Keratinocyte (primary cell): ENCODE measurements at regions not wholly inside any gene's neighbourhood (a gene's known extent, or its start where the extent isn't known, plus 50 kb on each side); places are given as distances from the start of the nearest gene placed in this dataset.

Source experiments
- DNase-seq: peaks from one replicate; pipeline ENCODE4 v3.0.0-alpha.2; 2011; ENCODE audit warnings: low read depth, missing footprints, low spot score
- FAIRE-seq: peaks from 2 replicates; lab custom pipeline; 2011; peaks lifted over from hg19 to GRCh38; lab: Jason Lieb, UNC
- H2AFZ ChIP-seq: 2 replicates; pipeline ENCODE4 v1.6.0; 2012; ENCODE audit warnings: low read length, control low read depth, inconsistent platforms; ENCODE audit not compliant: control insufficient read depth
- H3K27ac ChIP-seq: 2 replicates; pipeline ENCODE4 v1.5.1; 2011; ENCODE audit warnings: low read length; ENCODE audit not compliant: control insufficient read depth, insufficient read depth
- H3K27me3 ChIP-seq: 3 replicates; pipeline ENCODE4 v1.6.0; 2011; ENCODE audit warnings: low read length; ENCODE audit not compliant: control insufficient read depth, insufficient read depth; ENCODE audit errors: extremely low read depth
- H3K36me3 ChIP-seq, 2 experiments: 2 replicates in 1 of 2; 3 replicates in 1 of 2; pipeline ENCODE4 v1.5.1; 2011; ENCODE audit warnings: low read length in 2 of 2, mild to moderate bottlenecking in 1 of 2; ENCODE audit not compliant: control insufficient read depth in 2 of 2, insufficient read depth in 2 of 2; ENCODE audit errors: extremely low read depth in 1 of 2
- H3K4me1 ChIP-seq: 3 replicates; pipeline ENCODE4 v1.5.1; 2011; ENCODE audit warnings: low read length; ENCODE audit not compliant: control insufficient read depth, insufficient read depth; ENCODE audit errors: extremely low read depth
- H3K4me2 ChIP-seq: 3 replicates; pipeline ENCODE4 v1.6.0; 2011; ENCODE audit warnings: low read depth, low read length; ENCODE audit not compliant: control insufficient read depth, insufficient read depth; ENCODE audit errors: extremely low read depth
- H3K4me3 ChIP-seq, 3 experiments: fragments of 200-600 bp in 1 of 3; sonication (generic) in 1 of 3; 2 replicates in 2 of 3; 3 replicates in 1 of 3; pipeline ENCODE4 v1.5.1; 2011 to 2016; ENCODE audit warnings: low read length in 3 of 3, mild to moderate bottlenecking in 3 of 3, control low read depth in 2 of 3, inconsistent platforms in 1 of 3, low read depth in 1 of 3, mixed read lengths in 1 of 3, mixed run types in 1 of 3, moderate library complexity in 1 of 3; ENCODE audit not compliant: control insufficient read depth in 2 of 3, insufficient read depth in 2 of 3; ENCODE audit errors: extremely low read depth in 1 of 3
- H3K79me2 ChIP-seq: 2 replicates; pipeline ENCODE4 v1.6.0; 2012; ENCODE audit warnings: low read length; ENCODE audit not compliant: control insufficient read depth, insufficient read depth
- H3K9ac ChIP-seq: 3 replicates; pipeline ENCODE4 v1.6.0; 2011; ENCODE audit warnings: low read length; ENCODE audit not compliant: control insufficient read depth, insufficient read depth; ENCODE audit errors: extremely low read depth
- H3K9me1 ChIP-seq: 3 replicates; pipeline ENCODE4 v1.6.0; 2011; ENCODE audit warnings: low read length; ENCODE audit not compliant: control insufficient read depth, insufficient read depth; ENCODE audit errors: extremely low read depth
- H3K9me3 ChIP-seq: 2 replicates; pipeline ENCODE4 v1.5.1; 2012; ENCODE audit warnings: low read depth, low read length; ENCODE audit not compliant: control insufficient read depth
- H4K20me1 ChIP-seq: 3 replicates; pipeline ENCODE4 v1.6.0; 2011; ENCODE audit warnings: low read length; ENCODE audit not compliant: control insufficient read depth, insufficient read depth; ENCODE audit errors: extremely low read depth
- CTCF ChIP-seq, 3 experiments: IDR thresholded peaks in 1 of 3; conservative IDR thresholded peaks in 1 of 3; optimal IDR thresholded peaks in 1 of 3; 2 replicates in 2 of 3; 3 replicates in 1 of 3; pipeline versions ENCODE3 to v1.5.1; 2011; ENCODE audit warnings: low read length in 3 of 3, mild to moderate bottlenecking in 3 of 3, moderate library complexity in 2 of 3, control low read depth in 1 of 3, inconsistent platforms in 1 of 3; ENCODE audit not compliant: insufficient read depth in 2 of 3; ENCODE audit errors: extremely low read depth in 1 of 3
- EZH2 ChIP-seq: IDR thresholded peaks from one replicate; pipeline ENCODE4 v1.6.1; 2012; ENCODE audit warnings: inconsistent platforms, mild to moderate bottlenecking, low read length, moderate library complexity
- dilution Hi-C: fragments of 300-500 bp; cut with MboI; formaldehyde crosslinking; loops from one replicate; pipeline ENCODE4 v1.7.0; 2020; ENCODE audit warnings: low sequenced_read_pairs; ENCODE audit not compliant: extremely low pct_ligation_motif_present

GRCh38 chr1:115215110-115215509, 122.9 kb downstream of the NGF start:
- Histone ChIP-seq H3K9ac (no peak overlapping the region), H3K4me3 (no peak overlapping the region), H3K9me3 (no peaks in the 10 kb centered on the region), H3K4me2 (no peak overlapping the region), H3K4me1 (peaks cover 21% of the 10 kb centered on the region), H3K9me1 (no peaks in the 10 kb centered on the region), H3K36me3 (no peaks in the 10 kb centered on the region), H3K27ac (no peak overlapping the region), H3K27me3 (no peaks in the 10 kb centered on the region), H3K79me2 (no peaks in the 10 kb centered on the region), H4K20me1 (no peaks in the 10 kb centered on the region), H2AFZ (no peak overlapping the region)
- dilution Hi-C loops: no loop called here
- DNase-seq: no peak
- FAIRE-seq: no peak
- TF ChIP-seq CTCF (optimal IDR thresholded peaks at IDR 0.05 in 1 of 3, IDR thresholded peaks at IDR 0.05 in 1 of 3, conservative IDR thresholded peaks at IDR 0.05 in 1 of 3; ENCODE audit: extremely low read depth in 1 of 3, insufficient read depth in 2 of 3, low read length in 3 of 3): no peak
- no peak for TF ChIP-seq EZH2

GRCh38 chr1:115214098-115214497, 124.0 kb downstream of the NGF start:
- no peak overlapping the region for H3K4me3 ChIP-seq
- no peaks in the 10 kb centered on the region for H4K20me1 ChIP-seq
- H2AFZ ChIP-seq: no peak overlapping the region
- FAIRE-seq: no peak
- no peak for DNase-seq
- H3K79me2 ChIP-seq: no peaks in the 10 kb centered on the region
- dilution Hi-C loops: no loop called here
- no peak overlapping the region for H3K4me2 ChIP-seq
- no peaks in the 10 kb centered on the region for H3K36me3 ChIP-seq
- H3K4me1 ChIP-seq: peaks cover 30% of the 10 kb centered on the region
- H3K9ac ChIP-seq: no peak overlapping the region
- no peak overlapping the region for H3K27ac ChIP-seq
- no peak for TF ChIP-seq CTCF (optimal IDR thresholded peaks at IDR 0.05 in 1 of 3, IDR thresholded peaks at IDR 0.05 in 1 of 3, conservative IDR thresholded peaks at IDR 0.05 in 1 of 3; ENCODE audit: extremely low read depth in 1 of 3, insufficient read depth in 2 of 3, low read length in 3 of 3)
- no peaks in the 10 kb centered on the region for H3K9me3 ChIP-seq
- H3K9me1 ChIP-seq: no peaks in the 10 kb centered on the region
- H3K27me3 ChIP-seq: no peaks in the 10 kb centered on the region
